B cell (primary cell): ENCODE measurements at regions not wholly inside any gene's neighbourhood (a gene's known extent, or its start where the extent isn't known, plus 50 kb on each side); places are given as distances from the start of the nearest gene placed in this dataset.

Experiments
- ATAC-seq: fragments of 200-7000 bp; cut with Tn5 transposase; one replicate; pipeline ENCODE4 v1.10.0; 2021; ENCODE audit warnings: low read depth, mild to moderate bottlenecking, moderate number of reproducible peaks, moderate library complexity
- CTCF ChIA-PET: fragments of 350-600 bp; sonication (Branson Sonifier 250); formaldehyde crosslinking; loops from one replicate; lab custom pipeline; 2021; ENCODE audit warnings: antibody characterized with exemption, inconsistent platforms; lab: Charles Lee
- POLR2A ChIA-PET: fragments of 350-600 bp; sonication (Branson Sonifier 250); formaldehyde crosslinking; loops from one replicate; lab custom pipeline; 2021; ENCODE audit warnings: antibody characterized with exemption; lab: Charles Lee
- DNase-seq: peaks from one replicate; pipeline ENCODE4 v3.0.0; 2013
- H2AFZ ChIP-seq: 2 replicates; pipeline ENCODE4 v1.6.1; 2012; ENCODE audit warnings: mild to moderate bottlenecking, low read depth, low read length; ENCODE audit not compliant: insufficient read depth, poor library complexity, severe bottlenecking
- H3K27ac ChIP-seq, 2 donors: 1 replicate in 1 of 2; 2 replicates in 1 of 2; pipeline ENCODE4 v1.5.1; 2012 to 2013; ENCODE audit warnings: low read length in 2 of 2, mild to moderate bottlenecking in 2 of 2, moderate library complexity in 1 of 2
- H3K27me3 ChIP-seq, 4 experiments: fragments of 200-600 bp in 1 of 4; sonication (generic) in 1 of 4; replicated peaks in 1 of 4; 1 replicate in 2 of 4; 2 replicates in 2 of 4; pipeline versions ENCODE4 v1.6.1 to v1.7.0; 2013 to 2016; ENCODE audit warnings: low read length in 3 of 4, mild to moderate bottlenecking in 2 of 4, mixed read lengths in 1 of 4, moderate library complexity in 1 of 4; ENCODE audit not compliant: insufficient read depth in 4 of 4, control insufficient read depth in 3 of 4; ENCODE audit errors: control extremely low read depth in 1 of 4
- H3K36me3 ChIP-seq, 2 experiments: replicated peaks in 1 of 2; 1 replicate in 1 of 2; 2 replicates in 1 of 2; pipeline versions ENCODE4 v1.6.1 to v1.7.1; 2013; ENCODE audit warnings: low read length in 1 of 2; ENCODE audit not compliant: insufficient read depth in 2 of 2, control insufficient read depth in 1 of 2; ENCODE audit errors: control extremely low read depth in 1 of 2, extremely low read depth in 1 of 2
- H3K4me1 ChIP-seq, 2 donors: fragments of 200-600 bp in 1 of 2; sonication (generic) in 1 of 2; 1 replicate in 1 of 2; 2 replicates in 1 of 2; pipeline versions ENCODE4 v1.5.1 to v1.6.1; 2013 to 2017; ENCODE audit warnings: low read length in 2 of 2; ENCODE audit not compliant: control insufficient read depth in 2 of 2, insufficient read depth in 2 of 2
- H3K4me2 ChIP-seq: replicated peaks from 2 replicates; pipeline ENCODE3; 2012; ENCODE audit warnings: mild to moderate bottlenecking, low read depth, low read length; ENCODE audit not compliant: poor library complexity, severe bottlenecking
- H3K4me3 ChIP-seq, 5 experiments: fragments of 200-600 bp in 1 of 5; sonication (generic) in 1 of 5; 1 replicate in 3 of 5; 2 replicates in 2 of 5; pipeline versions ENCODE4 v1.5.1 to v1.7.0; 2011 to 2016; ENCODE audit warnings: low read length in 4 of 5, mild to moderate bottlenecking in 4 of 5, low read depth in 2 of 5, control low read depth in 1 of 5, moderate library complexity in 1 of 5; ENCODE audit not compliant: insufficient read depth in 1 of 5; ENCODE audit errors: control extremely low read depth in 1 of 5, extremely low read depth in 1 of 5
- H3K79me2 ChIP-seq: fragments of 200-600 bp; sonication (generic); one replicate; pipeline ENCODE4 v1.6.0; 2016; ENCODE audit warnings: low read length; ENCODE audit not compliant: control insufficient read depth, insufficient read depth
- H3K9ac ChIP-seq: fragments of 200-600 bp; sonication (generic); 2 replicates; pipeline ENCODE4 v1.6.1; 2017; ENCODE audit warnings: mild to moderate bottlenecking, low read length, moderate library complexity
- H3K9me3 ChIP-seq, 3 donors: one replicate each; pipeline versions ENCODE4 v1.6.1 to v1.7.1; 2013; ENCODE audit warnings: low read length in 2 of 3; ENCODE audit not compliant: control insufficient read depth in 2 of 3, insufficient read depth in 1 of 3; ENCODE audit errors: control extremely low read depth in 1 of 3
- H4K20me1 ChIP-seq: 2 replicates; pipeline ENCODE4 v1.6.0; 2012; ENCODE audit warnings: mild to moderate bottlenecking, low read length; ENCODE audit not compliant: insufficient read depth, control insufficient read depth, poor library complexity, severe bottlenecking
- H3K27ac Mint-ChIP-seq: one replicate; pipeline ENCODE4 v1.8.0; 2021; ENCODE audit warnings: mixed read lengths
- H3K27me3 Mint-ChIP-seq: one replicate; pipeline ENCODE4 v1.8.0; 2021; ENCODE audit warnings: mixed read lengths
- H3K4me1 Mint-ChIP-seq: one replicate; pipeline ENCODE4 v1.8.0; 2021; ENCODE audit warnings: mixed read lengths
- H3K4me3 Mint-ChIP-seq: one replicate; pipeline ENCODE4 v1.8.0; 2021; ENCODE audit warnings: mixed read lengths
- H3K9me3 Mint-ChIP-seq: one replicate; pipeline ENCODE4 v1.8.0; 2022; ENCODE audit warnings: mixed read lengths; ENCODE audit not compliant: insufficient read depth
- CTCF ChIP-seq: fragments of 200-600 bp; IDR thresholded peaks from one replicate; pipeline ENCODE4 v1.8.0; 2022; ENCODE audit warnings: antibody characterized with exemption, mild to moderate bottlenecking
- EZH2 ChIP-seq: IDR thresholded peaks from 2 replicates; pipeline ENCODE4 v1.6.1; 2012; ENCODE audit warnings: borderline replicate concordance, low read depth, mild to moderate bottlenecking, moderate library complexity, low read length; ENCODE audit not compliant: insufficient read depth, poor library complexity, severe bottlenecking
- WGBS: methylation state at CpG from one replicate; pipeline ENCODE4 v1.1.5; 2013; ENCODE audit warnings: missing lambda C conversion rate; ENCODE audit not compliant: insufficient coverage; 5-methylcytosine and 5-hydroxymethylcytosine counted together
- intact Hi-C: fragments of 100-400 bp; cut with micrococcal nuclease; formaldehyde crosslinking; loops from one replicate; pipeline ENCODE4 v1.10.0; 2022

GRCh38 chr10:117783698-117784395 lies 241.3 kb downstream of the EMX2 start:
- no peak overlapping the region for H3K4me3 ChIP-seq
- H3K9me3 ChIP-seq: peaks cover 0 to 3% (median 1%) of the 10 kb centered on the region in 3 donors
- H3K4me1 Mint-ChIP-seq: no peaks in the 10 kb centered on the region
- ChIA-PET POLR2A (no interaction called here), CTCF (no interaction called here)
- WGBS: 95% methylated on average over 6 of the region's 14 CpGs
- no peak overlapping the region for H2AFZ ChIP-seq
- no peak for DNase-seq
- no peak overlapping the region for H3K4me3 Mint-ChIP-seq
- no peaks in the 10 kb centered on the region for H4K20me1 ChIP-seq
- no peak overlapping the region for H3K27ac ChIP-seq
- no peaks in the 10 kb centered on the region for H3K36me3 ChIP-seq
- H3K4me1 ChIP-seq: no peaks in the 10 kb centered on the region
- no peaks in the 10 kb centered on the region for H3K27me3 ChIP-seq
- no peak overlapping the region for H3K9ac ChIP-seq
- TF ChIP-seq EZH2 (no peak), CTCF (no peak)
- H3K9me3 Mint-ChIP-seq: no peaks in the 10 kb centered on the region
- H3K27ac Mint-ChIP-seq: no peak overlapping the region
- no peaks in the 10 kb centered on the region for H3K79me2 ChIP-seq
- no peak overlapping the region for H3K4me2 ChIP-seq
- intact Hi-C loops: no loop called here
- H3K27me3 Mint-ChIP-seq: no peaks in the 10 kb centered on the region
- no peak for ATAC-seq

DNA sequence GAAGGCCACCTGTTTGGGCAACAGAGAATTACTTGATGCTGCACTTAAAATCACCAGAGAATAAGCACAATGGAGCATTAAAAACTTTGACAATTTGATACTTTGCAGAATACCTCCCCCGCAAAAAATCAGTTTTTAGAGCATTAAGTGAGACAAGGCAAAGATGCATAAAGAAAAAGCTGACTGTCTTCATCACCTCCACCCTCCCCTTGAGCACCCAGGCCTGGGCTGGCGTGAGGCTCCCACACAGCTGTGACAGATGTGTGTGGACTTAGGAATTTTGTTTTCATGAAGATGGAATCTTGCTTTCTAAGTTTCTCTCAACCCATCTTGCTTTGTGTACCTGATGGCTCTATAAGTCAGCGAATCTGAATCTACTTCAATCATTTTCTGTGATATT lies 242.2 kb downstream of the EMX2 start:
- H3K4me1 ChIP-seq: no peaks in the 10 kb centered on the region
- 75% methylated on average over 1 of the region's 3 CpGs for WGBS
- no peaks in the 10 kb centered on the region for H3K9me3 Mint-ChIP-seq
- H3K79me2 ChIP-seq: no peaks in the 10 kb centered on the region
- H3K4me3 ChIP-seq: no peak overlapping the region
- TF ChIP-seq EZH2 (no peak), CTCF (no peak)
- no peak overlapping the region for H2AFZ ChIP-seq
- no peaks in the 10 kb centered on the region for H4K20me1 ChIP-seq
- POLR2A ChIA-PET: no interaction called here
- DNase-seq: no peak
- intact Hi-C loops: no loop called here
- no peak overlapping the region for H3K27ac Mint-ChIP-seq
- no peaks in the 10 kb centered on the region for H3K4me1 Mint-ChIP-seq
- H3K27me3 Mint-ChIP-seq: no peaks in the 10 kb centered on the region
- H3K27me3 ChIP-seq: no peaks in the 10 kb centered on the region
- H3K27ac ChIP-seq: no peak overlapping the region
- no peak for ATAC-seq
- H3K36me3 ChIP-seq: no peaks in the 10 kb centered on the region
- CTCF ChIA-PET: no interaction called here
- H3K9ac ChIP-seq: no peak overlapping the region
- no peak overlapping the region for H3K4me3 Mint-ChIP-seq
- H3K9me3 ChIP-seq: peaks cover 0 to 3% (median 1%) of the 10 kb centered on the region in 3 donors
- no peak overlapping the region for H3K4me2 ChIP-seq
